Esophagus squamous epithelium (tissue), 4 donors: ENCODE measurements at regions not wholly inside any gene's neighbourhood (a gene's known extent, or its start where the extent isn't known, plus 50 kb on each side); places are given as distances from the start of the nearest gene placed in this dataset.

ENCODE experiments used
- CTCF ChIP-seq, 6 experiments: fragments of 450-650 bp in 4 of 6; fragments of 200-600 bp in 2 of 6; sonication (generic) in 2 of 6; IDR thresholded peaks; one replicate each; pipeline ENCODE4 v1.5.1; 2016 to 2019; ENCODE audit warnings: antibody characterized with exemption in 6 of 6, mild to moderate bottlenecking in 4 of 6, moderate library complexity in 4 of 6
- POLR2A ChIP-seq, 4 donors: fragments of 450-650 bp; IDR thresholded peaks; one replicate each; pipeline ENCODE4 v1.6.1; 2017; ENCODE audit warnings: antibody characterized with exemption in 4 of 4, mild to moderate bottlenecking in 4 of 4, moderate library complexity in 3 of 4

- TF ChIP-seq POLR2A (IDR thresholded peaks at IDR 0.05): no peak
- TF ChIP-seq CTCF (IDR thresholded peaks at IDR 0.05): no peak
Measured at GRCh38 chr10:78448994-78449418, 415.3 kb downstream of the RPS24 start.
